Mucosa of descending colon (tissue), 3 donors: ENCODE measurements at regions not wholly inside any gene's neighbourhood (a gene's known extent, or its start where the extent isn't known, plus 50 kb on each side); places are given as distances from the start of the nearest gene placed in this dataset.

Experiments
- ATAC-seq: fragments of 200-7000 bp; cut with Tn5 transposase; one replicate; pipeline ENCODE4 v1.9.1; 2020; ENCODE audit warnings: mild to moderate bottlenecking, moderate library complexity
- DNase-seq, 3 donors: peaks; one replicate each; pipeline ENCODE4 v3.0.0-alpha.2; 2020
- H3K36me3 ChIP-seq: fragments of 200-600 bp; one replicate; pipeline ENCODE4 v1.8.0; 2021; ENCODE audit warnings: low read depth, mild to moderate bottlenecking
- H3K4me1 ChIP-seq: fragments of 200-600 bp; one replicate; pipeline ENCODE4 v1.8.0; 2021; ENCODE audit warnings: low read depth, mild to moderate bottlenecking
- H3K4me3 ChIP-seq: fragments of 200-600 bp; one replicate; pipeline ENCODE4 v1.8.0; 2021; ENCODE audit warnings: mild to moderate bottlenecking
- H3K9me3 ChIP-seq: fragments of 200-600 bp; one replicate; pipeline ENCODE4 v1.8.0; 2021; ENCODE audit warnings: mild to moderate bottlenecking
- intact Hi-C, 2 donors: fragments of 100-400 bp; cut with DNase I in 1 of 2; cut with micrococcal nuclease in 1 of 2; formaldehyde crosslinking; loops; one replicate each; pipeline versions ENCODE4 v1.11.0 to v1.11.1; 2022; cut with DNase I, micrococcal nuclease
- TF ChIP-seq, protein P1 (sequence below): fragments of 200-600 bp; IDR thresholded peaks from one replicate; pipeline ENCODE4 v1.8.0; 2022; ENCODE audit warnings: antibody characterized with exemption, mild to moderate bottlenecking
- donor health status: DM: no; HTN: no; CAD: no; lungs with moderate emphysema.
- donor health status: DM: no; HTN: no; CAD: no.
- donor health status: DM: no; HTN: yes; CAD: no.

DNA sequence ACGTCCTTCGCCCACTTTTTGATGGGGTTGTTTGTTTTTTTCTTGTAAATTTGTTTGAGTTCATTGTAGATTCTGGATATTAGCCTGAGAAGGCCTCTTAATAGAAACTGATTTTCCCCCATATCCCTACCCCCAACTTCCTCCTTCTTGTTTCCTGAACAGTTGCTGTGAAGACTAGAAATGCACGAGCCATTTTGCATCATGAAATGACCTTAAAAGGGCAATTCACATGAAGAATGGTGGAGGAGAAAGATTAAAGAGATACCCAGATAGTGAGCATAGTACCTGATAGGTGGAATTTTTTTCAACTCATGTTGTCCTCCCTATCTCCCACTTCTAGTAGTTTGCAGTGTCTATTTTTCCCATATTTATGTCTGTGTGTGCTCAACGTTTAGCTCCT is 55.2 kb upstream of the KCNH8 start:
- H3K36me3 ChIP-seq, result no peaks in the 10 kb centered on the region
- DNase-seq, result no peak
- H3K9me3 ChIP-seq, result no peaks in the 10 kb centered on the region
- ATAC-seq, result no peak
- no peaks in the 10 kb centered on the region for H3K4me1 ChIP-seq
- H3K4me3 ChIP-seq, result no peak overlapping the region
- TF ChIP-seq, protein P1, sequence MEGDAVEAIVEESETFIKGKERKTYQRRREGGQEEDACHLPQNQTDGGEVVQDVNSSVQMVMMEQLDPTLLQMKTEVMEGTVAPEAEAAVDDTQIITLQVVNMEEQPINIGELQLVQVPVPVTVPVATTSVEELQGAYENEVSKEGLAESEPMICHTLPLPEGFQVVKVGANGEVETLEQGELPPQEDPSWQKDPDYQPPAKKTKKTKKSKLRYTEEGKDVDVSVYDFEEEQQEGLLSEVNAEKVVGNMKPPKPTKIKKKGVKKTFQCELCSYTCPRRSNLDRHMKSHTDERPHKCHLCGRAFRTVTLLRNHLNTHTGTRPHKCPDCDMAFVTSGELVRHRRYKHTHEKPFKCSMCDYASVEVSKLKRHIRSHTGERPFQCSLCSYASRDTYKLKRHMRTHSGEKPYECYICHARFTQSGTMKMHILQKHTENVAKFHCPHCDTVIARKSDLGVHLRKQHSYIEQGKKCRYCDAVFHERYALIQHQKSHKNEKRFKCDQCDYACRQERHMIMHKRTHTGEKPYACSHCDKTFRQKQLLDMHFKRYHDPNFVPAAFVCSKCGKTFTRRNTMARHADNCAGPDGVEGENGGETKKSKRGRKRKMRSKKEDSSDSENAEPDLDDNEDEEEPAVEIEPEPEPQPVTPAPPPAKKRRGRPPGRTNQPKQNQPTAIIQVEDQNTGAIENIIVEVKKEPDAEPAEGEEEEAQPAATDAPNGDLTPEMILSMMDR, result no peak
- intact Hi-C loops, result no loop called here

DNA sequence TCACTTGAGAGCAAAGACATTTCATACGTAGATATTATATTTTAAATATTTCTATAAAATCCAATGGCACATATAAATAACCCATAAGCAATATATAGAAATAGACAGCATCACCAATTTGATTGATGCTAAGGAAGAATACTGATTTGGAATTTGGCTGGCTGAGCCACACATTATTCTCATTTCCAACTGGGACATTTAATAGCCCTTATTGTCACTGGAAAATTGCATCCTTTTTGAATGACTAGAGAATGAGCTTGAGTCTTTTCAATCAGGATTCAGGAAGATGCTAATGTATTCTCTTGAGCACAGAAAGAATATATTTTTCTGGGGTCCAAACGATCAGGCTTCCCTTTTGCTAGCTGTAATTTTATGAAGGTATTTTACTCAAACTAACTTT is 70.9 kb upstream of the KCNH8 start:
- DNase-seq (no peak), ATAC-seq (no peak)
- intact Hi-C loops, result no loop called here

DNA sequence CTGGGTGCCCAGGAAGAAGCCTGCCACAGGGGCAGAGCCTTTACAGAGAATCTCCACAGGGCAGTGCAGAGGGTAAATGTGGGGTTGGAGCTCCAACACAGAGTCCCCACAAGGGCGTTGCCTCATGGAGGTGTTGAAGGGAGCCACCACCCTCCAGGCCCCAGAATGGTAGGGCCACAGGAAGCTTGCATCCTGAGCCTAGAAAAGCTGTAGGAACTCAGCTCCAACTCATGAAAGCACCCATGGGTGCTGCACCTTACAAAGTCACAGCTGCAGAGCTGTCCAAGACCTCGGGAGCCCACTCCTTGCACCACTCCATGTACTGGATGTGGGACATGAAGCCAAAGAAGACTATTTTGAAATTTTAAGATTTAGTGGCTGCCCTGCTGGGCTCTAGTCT is 73.3 kb upstream of the KCNH8 start:
- H3K4me3 ChIP-seq, result no peak overlapping the region
- ATAC-seq (no peak), DNase-seq (no peak)
- H3K4me1 ChIP-seq, result no peaks in the 10 kb centered on the region
- no peaks in the 10 kb centered on the region for H3K9me3 ChIP-seq
- intact Hi-C loops, result no loop called here
- H3K36me3 ChIP-seq, result no peaks in the 10 kb centered on the region
- TF ChIP-seq, protein P1, result no peak

More for the DNA sequence above, 70.9 kb upstream of the KCNH8 start:
- Histone ChIP-seq H3K4me3 (no peak overlapping the region), H3K9me3 (no peaks in the 10 kb centered on the region), H3K4me1 (no peaks in the 10 kb centered on the region), H3K36me3 (no peaks in the 10 kb centered on the region)
- TF ChIP-seq, protein P1, result no peak

DNA sequence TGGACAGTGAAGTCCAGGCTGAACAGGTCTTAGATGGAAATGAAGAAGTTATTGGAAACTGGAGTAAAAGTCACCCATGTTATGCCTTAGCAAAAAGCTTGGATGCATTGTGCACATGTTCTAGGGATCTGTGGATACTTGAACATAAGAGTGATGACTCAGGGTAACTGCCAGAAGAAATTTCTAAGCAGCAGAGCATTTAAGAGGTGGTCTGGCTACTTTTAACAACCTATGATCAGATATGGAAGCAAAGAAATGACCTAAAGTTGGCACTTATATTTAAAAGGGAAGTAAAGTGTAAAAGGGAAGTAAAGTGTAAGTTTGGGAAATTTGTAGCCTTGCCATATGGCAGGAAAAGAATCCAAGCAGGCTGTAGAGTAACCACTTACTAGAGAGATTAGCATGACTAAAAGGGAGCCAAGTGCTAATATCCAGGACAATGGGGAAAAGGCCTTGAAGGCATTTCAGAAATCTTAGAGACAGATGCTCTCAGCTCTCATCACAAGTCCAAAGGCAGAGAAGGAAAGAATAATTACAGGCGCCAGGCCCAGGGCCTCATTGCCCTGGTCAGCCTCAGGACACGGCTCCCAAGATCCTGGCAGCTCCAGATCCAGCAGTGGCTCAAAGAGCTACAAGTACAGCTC is 73.9 kb upstream of the KCNH8 start:
- TF ChIP-seq, protein P1, result no peak
- no peaks in the 10 kb centered on the region for H3K4me1 ChIP-seq
- no peaks in the 10 kb centered on the region for H3K9me3 ChIP-seq
- H3K36me3 ChIP-seq, result no peaks in the 10 kb centered on the region
- no peak overlapping the region for H3K4me3 ChIP-seq
- DNase-seq (no peak), ATAC-seq (no peak)
- intact Hi-C loops, result no loop called here

DNA sequence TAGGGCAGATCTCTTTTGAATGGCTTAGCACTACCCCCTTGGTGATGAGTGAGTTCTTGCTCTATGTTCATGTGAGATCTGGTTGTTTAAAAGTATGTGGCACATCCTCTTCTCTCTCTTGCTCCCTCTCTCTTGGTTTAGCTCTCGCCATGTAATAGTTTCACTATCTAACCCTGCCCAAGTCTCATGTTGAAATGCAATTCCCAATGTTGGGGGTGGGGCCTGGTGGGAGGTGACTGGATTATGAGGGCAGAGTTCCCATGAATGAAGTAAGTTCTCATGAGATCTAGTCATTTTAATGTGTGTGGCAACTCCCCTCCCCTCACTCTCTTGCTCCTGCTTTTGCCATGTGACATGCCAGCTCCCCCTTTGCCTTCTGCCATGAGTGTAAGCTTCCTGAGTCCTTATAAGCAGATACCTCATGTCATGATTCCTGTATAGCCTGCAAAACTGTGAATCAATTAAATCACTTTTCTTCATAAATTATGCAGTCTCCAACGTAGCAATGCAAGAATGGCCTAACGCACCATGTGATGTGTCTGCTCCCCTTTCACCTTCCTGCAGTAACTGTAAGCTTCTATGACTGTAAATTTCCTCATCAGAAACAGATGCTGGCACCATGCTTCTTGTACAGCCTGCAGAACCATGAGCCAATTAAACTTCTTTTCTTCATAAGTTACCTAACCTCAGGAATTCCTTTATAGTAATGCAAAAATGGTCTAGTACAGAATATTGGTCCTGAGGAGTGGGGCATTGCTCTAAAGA is 74.8 kb upstream of the KCNH8 start:
- TF ChIP-seq, protein P1, result no peak
- no peak overlapping the region for H3K4me3 ChIP-seq
- ATAC-seq, result no peak
- DNase-seq, result no peak
- intact Hi-C loops, result no loop called here
- no peaks in the 10 kb centered on the region for H3K36me3 ChIP-seq
- no peaks in the 10 kb centered on the region for H3K4me1 ChIP-seq
- no peaks in the 10 kb centered on the region for H3K9me3 ChIP-seq
